ENCODE measurements at regions not wholly inside any gene's neighbourhood (a gene's known extent, or its start where the extent isn't known, plus 50 kb on each side); places are given as distances from the start of the nearest gene placed in this dataset.

- TF ChIP-seq, protein P1, sequence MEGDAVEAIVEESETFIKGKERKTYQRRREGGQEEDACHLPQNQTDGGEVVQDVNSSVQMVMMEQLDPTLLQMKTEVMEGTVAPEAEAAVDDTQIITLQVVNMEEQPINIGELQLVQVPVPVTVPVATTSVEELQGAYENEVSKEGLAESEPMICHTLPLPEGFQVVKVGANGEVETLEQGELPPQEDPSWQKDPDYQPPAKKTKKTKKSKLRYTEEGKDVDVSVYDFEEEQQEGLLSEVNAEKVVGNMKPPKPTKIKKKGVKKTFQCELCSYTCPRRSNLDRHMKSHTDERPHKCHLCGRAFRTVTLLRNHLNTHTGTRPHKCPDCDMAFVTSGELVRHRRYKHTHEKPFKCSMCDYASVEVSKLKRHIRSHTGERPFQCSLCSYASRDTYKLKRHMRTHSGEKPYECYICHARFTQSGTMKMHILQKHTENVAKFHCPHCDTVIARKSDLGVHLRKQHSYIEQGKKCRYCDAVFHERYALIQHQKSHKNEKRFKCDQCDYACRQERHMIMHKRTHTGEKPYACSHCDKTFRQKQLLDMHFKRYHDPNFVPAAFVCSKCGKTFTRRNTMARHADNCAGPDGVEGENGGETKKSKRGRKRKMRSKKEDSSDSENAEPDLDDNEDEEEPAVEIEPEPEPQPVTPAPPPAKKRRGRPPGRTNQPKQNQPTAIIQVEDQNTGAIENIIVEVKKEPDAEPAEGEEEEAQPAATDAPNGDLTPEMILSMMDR (IDR thresholded peaks at IDR 0.05 in 8 of 11, conservative IDR thresholded peaks at IDR 0.05 in 3 of 11) = no peak
- TF ChIP-seq POLR2A (IDR thresholded peaks at IDR 0.05) (no peak), POLR2AphosphoS5 (IDR thresholded peaks at IDR 0.05) (no peak)
Measured at GRCh38 chr17:14011740-14012405, 57.4 kb upstream of the COX10 start.
